Retina (tissue), 1 donor: ENCODE measurements at regions not wholly inside any gene's neighbourhood (a gene's known extent, or its start where the extent isn't known, plus 50 kb on each side); places are given as distances from the start of the nearest gene placed in this dataset.
"Not testable (repeated sequence)": the region's sequence is repeated elsewhere in the genome, so short reads cannot be mapped to it uniquely, and the experiment has no call there.

Experiments
- DNase-seq: peaks from one replicate; pipeline ENCODE4 v3.0.0-alpha.2; 2016

DNA sequence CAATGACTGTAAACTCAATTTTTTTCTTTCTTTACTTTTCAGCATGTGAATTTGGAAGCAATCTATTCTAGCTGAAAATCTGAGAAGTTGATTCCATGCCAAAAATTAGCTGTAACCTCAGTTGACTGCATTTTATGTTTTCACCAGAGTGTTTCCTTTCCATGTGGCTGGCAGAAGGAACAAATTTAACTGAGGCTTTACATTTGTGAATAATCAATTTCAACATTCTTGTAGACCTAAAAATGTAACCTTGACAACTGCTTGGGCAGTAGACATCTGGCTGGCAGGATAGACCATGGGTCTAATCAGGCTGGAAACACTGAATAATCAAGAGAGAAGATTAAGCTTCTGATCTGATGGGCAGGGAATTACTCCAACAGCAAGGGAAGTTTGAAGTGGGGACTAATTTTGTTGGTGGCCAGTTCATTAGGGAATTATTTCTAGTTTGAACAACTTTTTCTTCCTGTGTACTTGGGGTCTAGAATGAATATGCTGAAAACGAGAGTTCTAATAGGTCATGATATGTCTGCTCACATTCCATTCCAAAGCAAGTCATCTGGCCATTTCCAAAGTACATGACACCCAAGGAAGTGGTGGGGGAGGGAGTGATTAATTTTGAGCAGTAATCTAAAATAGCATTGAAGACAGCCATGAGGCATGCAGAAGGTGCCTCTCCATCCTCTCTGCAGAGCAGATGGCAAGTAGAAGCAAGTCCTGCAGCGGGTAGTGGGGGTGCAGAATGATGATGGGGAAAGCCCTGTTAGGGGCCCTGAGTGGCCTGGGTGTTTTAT, 68.2 kb downstream of the ATP23 start:
- no peak for DNase-seq

DNA sequence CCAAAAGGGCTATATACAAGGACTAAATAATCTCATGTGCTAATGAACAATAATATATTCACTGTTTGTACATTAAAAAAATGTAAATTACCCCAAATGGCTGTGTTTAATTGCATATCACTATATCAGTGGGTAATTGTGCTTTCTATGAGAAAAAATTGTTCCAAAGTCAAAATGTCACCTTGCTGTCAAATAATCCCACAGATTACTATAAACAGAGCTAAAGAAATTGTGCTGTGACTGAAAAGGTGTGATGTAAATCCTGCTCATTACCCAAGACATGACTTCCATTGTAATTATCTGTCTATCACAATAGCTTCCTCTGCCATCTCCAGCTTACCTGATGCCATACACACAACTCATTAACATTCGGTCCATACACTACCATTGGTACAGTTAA, 70.3 kb downstream of the ATP23 start:
- DNase-seq = no peak

DNA sequence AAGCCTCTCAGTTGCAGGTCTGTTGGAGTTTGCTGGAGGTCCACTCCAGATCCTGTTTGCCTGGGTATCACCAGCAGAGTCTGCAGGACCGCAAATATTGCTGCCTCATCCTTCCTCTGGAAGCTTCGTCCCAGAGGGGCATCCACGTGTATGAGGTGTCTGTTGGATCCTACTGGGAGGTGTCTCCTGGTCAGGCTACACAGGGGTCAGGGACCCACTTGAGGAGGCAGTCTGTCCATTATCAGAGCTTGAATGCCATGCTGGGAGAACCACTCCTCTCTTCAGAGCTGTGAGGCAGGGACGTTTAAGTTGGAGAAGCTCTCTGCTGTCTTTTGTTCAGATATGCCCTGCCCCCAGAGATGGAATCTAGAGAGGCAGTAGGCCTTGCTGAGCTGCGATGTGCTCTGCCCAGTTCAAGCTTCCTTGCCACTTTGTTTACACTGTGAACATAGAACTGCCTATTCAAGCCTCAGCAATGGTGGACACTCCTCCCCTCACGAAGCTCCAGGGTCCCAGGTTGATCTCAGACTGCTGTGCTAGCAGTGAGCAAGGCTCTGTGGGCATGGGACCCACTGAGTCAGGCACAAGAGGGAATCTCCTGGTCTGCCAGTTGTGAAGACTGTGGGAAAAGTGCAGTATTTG, 81.1 kb downstream of the ATP23 start:
- DNase-seq = not testable (repeated sequence)

DNA sequence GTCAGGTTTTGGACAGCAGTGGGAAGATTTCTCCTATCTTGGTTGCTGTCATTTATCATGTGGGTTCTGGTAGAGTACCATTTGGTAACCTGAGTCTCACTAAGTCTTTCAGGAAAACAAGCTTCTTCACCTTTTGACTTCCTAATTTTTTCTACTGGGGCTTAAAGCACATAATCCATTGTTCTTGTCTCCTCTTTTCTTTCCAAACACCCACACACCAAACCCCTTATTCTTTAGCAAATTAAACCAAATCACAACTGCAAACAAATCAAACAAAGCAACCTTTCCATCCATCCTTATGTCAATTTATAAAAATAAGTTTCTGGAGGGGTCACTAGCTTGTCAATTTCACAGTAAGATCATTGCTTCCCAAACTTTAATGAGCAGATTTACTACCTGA, 84.1 kb downstream of the ATP23 start:
- no peak for DNase-seq

DNA sequence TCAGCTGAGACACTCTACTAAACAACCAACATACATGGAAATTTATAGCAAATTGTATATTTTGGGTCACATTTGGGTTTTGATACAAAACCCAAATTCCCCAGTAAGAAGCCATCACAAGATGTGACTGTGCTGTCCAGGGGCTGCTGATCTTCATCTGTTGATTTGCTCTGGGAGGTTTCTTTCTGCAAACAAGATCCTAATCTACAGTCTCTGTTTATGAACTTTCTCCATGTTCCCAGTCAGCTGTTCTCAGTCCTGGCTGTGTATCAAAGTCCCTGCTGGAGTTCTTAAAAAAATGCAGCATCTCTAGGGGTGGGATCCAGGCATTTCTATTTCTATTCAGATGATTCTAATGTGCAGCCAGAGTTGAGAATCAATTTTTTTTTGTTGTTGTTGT, 85.1 kb downstream of the ATP23 start:
- no peak for DNase-seq

DNA sequence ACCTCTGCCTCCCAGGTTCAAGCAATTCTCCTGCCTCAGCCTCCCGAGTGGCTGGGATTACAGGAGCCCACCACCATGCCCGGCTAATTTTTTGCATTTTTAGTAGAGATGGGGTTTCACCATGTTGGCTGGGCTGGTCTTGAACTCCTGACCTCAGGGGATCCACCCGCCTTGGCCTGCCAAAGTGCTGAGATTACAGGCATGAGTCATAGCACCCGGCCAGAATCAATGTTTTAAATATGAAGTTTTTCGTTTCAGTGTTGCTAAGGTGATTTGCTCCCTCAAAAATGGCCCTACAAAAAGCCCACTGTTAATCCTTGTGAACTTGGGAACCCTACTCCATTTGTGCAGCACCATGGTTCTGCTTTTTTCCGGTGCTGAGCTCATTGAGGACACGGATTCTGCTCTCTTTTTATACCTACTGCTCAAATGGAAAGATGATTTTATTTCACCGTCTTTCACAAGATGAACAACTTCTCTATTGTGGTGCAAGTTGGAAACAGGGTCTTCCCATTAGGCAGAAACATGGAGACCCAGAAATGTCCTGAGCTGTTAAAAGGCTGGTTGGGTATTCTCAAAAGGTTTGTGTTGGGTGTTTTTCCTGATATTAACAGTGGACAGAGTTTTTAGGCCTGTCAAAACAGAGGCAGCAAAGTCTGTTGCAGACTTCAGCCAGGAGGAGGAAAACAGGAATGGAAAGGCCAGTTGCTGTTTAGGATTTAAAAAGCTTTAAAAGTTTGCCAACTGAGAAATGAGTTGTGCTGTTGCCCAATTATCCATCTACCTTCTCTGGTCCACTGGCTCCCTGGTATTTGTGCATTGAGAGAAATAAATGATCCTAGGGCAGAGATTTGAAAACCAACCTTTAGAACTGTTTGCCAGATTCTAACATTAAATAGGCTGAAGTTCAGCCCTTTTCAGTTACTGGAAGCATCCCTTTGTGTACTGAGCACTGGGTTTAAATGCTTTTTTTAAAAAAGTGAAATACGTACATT, 85.8 kb downstream of the ATP23 start:
- DNase-seq = no peak

DNA sequence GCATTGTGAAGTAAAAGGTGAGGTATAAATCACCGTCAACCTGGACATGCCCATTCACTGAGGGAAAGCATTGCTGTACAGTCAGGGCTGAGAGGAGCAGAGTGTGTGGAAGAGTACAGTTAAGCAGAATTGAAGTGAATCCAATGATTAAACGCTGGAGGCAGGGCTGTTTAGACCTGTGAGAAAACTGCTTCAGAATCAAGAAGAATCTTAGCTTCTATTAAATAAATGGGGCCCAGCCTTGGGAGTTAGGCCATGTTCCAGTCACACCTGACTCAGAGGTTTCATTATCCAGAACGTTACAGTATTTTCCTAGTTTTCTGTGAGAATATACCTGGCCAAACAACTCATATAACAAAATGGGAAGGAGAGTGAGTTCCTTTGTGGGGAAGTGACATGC, 86.9 kb downstream of the ATP23 start:
- no peak for DNase-seq

DNA sequence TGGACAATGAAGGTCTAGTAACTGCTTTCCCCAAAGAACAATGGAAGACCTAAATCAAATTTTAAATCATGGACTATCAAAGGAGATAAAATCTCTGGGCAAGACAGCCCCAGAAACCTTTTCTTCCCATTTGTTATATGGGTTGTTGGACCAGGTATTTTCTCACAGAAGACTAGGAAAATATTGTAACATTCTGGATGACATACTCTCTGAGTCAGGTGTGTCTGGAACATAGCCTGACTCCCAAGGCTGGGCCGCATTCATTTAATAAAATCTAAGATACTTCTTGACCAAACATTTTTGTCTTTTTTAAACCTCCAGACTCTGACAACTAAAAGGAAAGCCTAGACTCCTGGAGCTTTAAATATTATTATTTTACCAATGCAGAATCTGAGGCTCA, 87.9 kb downstream of the ATP23 start:
- DNase-seq = no peak

DNA sequence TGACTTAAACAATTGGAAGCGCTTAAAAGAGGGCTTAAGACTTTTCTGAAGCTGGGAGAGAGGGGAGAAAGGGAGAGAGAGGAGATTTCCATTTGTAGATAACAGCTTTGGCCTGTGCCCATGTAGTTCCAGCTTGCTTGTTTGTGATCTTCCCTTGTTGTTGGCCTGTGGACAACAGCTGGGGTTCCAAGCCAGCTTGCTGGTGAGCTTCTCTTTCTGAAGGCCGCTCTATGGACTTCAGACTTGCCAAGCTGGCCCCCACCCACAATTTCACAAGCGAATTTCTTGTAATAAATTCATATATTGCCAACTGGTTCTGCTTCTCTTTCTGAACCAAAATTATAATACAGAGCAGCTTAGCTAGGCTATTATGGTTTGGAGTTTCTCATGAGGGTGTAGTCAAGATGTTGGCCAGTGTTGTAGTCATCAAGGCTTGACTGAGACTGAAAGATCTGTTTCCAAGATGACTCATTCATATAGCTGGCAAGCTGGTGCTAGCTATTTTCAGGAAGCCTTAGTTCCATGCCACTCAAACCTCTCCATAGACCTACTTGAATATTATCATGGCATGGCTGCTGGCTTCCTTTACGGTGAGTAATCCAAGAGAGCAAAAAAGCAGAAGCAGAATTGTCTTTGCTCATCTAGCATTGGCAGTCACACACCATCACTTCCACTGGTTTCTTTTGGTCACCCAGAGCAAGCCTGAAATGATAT, 89.4 kb downstream of the ATP23 start:
- no peak for DNase-seq

DNA sequence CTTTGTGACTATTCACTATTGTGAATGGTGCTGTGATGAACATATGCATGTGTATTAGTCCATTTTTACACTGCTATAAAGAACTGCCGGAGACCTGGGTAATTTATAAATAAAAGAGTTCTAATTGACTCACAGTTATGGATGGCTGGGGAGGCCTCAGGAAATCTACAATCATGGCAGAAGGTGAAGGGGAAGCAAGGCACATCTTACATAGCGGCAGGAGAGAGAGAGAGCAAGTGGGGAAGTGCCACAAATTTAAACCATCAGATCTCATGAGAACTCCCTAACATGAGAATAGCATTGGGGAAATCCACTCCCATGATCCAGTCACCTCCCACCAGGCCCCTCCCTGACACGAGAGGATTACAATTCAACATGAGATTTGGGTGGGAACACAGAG, 90.8 kb downstream of the ATP23 start:
- no peak for DNase-seq

DNA sequence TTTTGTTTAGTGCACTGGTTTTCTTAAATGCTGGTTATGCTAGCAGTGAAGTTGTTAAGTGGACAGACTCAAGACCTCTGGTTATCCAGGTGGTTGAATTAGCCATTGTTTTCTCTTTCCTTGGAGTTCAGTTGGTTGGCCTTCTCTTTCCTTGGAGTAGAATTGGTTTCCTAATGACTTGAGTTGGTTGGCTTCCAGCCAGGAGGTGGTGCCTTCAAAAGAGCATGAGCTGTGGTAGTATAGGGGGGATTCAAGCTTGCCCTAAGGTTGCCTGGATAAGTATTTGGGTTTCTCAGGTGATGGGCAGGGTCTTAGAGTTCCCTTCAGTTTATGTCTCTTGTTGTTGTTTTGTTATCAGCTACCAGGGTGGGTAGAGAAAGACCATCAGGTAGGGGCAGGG, 92.5 kb downstream of the ATP23 start:
- DNase-seq = no peak

DNA sequence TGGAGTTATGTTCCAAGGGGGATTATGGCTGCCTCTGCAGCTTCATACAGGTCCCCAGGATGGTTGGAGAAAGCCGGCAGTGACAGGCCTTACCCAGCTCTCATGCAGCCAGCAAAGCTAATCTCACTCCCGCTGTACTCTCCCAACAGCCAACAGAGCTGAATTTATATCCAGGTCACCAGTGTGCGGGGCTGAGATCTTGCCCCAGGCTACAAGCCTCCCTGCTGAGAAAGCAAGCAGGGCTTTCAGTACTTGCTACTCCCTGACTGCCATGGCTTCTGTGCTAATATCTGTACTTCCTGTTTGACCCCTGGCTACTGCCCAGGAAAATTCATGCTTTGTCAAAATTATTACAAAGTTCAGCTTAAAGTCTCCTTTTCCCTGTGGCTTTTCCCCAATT, 92.9 kb downstream of the ATP23 start:
- no peak for DNase-seq

DNA sequence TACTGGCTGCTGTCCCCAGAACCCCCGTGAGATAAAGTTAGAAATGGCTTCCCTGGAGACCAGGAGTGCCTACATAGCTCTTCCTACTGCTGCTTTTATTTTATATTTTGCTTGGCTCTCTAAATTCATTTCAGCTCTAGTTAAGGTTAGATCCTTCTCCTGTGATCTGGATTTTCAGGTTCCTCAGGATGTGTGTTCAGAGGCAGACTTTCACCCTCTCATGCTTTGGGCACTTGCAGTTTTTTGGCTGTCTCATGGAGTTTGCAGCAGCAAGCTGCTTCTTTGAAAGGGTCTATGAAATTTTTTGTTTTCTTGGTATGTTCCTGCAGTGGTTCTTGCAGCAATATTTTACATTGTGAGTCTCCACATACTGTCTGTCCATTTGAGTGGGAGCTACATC, 93.3 kb downstream of the ATP23 start:
- no peak for DNase-seq

DNA sequence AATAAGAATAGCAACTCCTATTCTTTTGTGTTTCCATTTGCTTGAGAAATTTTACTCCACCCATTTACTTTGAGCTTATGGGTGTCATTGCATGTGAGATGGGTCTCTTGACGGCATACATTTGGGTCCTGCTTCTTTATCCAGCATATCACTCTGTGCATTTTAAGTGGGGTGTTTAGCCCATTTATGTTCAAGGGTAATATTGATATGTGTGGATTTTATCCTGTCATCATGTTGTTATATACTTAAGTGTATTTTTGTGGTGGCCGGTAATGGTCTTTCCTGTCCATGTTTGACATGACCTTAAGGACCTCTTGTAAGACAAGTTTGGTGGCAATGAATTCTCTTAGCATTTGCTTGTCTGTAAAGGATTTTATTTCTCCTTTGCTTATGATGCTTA, 100.1 kb downstream of the ATP23 start:
- DNase-seq = no peak

DNA sequence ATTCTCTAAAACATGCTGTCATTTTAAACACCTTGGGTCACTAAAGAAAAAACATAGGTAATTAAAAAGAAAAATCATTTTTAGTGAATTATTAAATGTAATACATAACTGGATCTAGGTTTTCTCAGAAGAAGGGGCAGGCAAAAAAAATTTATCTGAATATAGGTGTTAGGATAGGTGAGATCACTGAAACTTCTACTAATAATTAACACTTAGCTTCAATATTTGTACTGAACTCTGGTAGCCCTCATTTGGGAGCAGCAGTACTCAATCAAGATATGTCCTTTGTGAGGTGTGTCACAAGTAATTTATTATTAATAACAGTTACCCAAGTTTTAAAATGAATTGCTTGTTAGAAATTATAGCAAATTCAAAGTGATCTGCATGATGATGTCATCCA, 103.6 kb downstream of the ATP23 start:
- DNase-seq = no peak

DNA sequence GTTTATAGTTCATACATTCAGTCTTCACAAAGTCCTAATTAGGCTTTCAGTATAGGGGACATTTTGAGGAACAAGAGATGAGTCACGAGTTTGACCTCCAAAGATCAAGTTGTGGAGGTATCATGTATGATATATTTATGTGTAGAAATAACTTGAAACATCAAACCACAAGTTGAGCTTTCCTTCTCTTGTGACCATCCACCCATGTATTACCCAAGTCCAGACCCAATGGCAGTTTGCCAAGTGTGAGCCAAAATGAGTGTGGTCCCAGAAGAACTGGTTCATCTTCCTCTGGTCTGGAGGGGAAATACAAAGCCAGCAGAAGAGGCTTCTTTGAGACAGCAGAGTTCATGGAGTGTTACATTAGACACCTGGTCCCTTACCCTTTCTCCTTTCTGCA, 104.9 kb downstream of the ATP23 start:
- no peak for DNase-seq

DNA sequence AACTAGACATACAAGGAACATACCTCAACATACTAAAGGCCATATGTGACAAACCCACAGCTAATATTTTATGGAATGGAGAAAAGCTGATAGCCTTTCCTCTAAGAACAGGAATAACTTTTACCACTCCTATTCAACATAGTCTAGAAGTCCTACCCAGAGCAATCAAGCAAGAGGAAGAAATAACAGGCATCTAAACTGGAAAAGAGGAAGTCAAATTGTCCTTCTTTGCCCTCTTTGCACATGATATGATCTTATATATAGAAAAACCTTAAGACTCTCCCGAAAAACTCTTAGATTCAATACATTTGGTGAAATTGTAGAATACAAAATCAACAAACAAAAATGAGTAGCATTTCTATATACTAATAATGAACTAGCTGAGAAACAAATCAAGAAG, 110.0 kb downstream of the ATP23 start:
- DNase-seq = no peak

DNA sequence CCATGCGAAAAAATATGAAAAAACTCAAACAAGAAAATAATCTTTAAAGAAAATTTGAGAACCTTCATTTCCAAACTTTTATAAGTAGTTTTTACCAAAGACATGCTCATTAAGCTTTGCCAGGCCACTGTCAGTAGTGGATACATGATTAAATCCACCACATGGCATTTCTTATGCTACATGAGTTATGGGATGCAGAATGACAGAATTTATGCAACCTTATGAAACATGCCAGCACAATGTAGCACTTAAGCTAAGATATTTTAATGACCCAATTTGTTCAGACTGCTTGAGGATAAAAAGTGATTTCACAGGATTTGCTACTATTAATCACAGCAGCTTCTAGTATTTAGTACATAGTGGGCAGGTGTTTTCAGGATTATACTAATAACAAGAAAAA, 123.3 kb downstream of the ATP23 start:
- no peak for DNase-seq

DNA sequence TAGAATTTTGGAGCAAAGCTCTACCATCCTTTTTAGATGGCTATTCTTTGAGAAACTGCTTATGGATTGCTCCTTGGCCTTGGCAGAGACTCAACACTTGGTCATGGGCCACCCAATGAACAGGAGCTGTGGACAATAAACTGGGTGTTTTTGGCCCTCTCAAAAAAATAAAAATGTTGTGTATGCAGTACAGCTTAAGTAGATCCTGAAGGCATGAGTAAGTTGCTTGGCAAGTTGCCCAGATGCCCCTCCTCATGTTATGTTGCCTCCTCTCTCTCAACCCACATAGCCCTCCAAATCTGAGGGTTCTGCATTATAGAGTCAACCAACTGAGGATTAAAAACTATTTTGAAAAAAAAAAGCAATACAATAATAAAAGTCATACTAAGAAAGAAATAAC, 124.9 kb downstream of the ATP23 start:
- no peak for DNase-seq

DNA sequence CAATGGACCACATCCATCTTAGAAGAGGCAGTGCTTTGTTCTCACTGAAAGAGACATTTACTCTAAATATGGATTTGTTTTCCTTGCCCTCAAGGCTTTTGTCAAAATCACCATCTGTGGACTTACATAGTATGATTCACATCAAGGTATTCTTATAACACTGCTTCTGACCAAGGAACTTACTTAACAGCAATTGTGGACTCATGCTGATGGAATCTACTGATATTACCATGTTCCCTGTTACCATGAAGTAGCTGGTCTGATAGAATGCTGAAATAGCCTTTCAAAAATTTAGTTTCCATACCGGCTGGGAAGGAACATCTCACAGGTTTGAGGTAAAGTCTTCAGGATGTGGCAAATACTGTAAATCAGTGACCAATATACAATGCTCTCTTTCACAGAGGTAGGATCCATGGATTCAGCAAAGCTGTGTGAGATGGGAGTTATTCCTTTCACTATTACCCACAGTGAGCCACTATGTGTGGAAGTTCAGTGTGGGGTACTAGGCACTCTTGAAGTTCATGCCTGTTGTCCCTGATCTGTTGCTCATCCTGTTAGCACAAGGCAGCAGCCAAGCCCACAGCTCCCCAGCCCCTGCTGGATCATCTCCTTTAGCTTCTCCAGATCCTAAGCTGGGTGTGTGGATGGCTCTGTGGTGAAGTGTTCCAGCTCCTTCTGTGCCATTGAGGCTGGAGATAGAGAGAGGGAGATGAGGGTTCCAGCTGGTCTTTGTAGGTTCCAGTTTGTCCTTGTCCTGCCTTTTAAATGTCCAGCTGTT, 126.4 kb downstream of the ATP23 start:
- DNase-seq = no peak

DNA sequence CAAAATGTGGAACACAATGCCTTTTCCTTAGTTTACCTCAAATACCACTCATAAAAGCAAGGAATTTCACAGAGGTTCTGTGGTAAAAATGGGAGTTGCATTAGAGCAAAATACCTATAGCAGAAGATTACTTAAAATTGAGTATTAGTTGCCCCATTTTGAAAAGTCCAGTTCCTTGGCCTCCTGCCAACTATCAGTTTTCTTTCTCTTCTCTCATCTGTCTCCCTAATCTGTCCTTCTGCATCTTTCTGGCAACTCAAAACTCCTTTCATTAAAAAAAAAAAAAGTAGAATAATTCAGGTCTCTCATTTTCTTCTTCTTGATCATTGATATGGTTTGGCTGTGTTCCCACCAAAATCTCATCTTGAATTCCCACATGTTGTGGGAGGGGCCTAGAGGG, 127.3 kb downstream of the ATP23 start:
- no peak for DNase-seq
